Liver (tissue), 3 donors: ENCODE measurements at regions not wholly inside any gene's neighbourhood (a gene's known extent, or its start where the extent isn't known, plus 50 kb on each side); places are given as distances from the start of the nearest gene placed in this dataset.

ENCODE experiments used
- EGR1 ChIP-seq, 2 donors: IDR thresholded peaks; 2 replicates each; pipeline ENCODE4 v1.6.1; 2016 to 2018; ENCODE audit warnings: antibody characterized with exemption in 2 of 2, low read depth in 2 of 2
- HNF4A ChIP-seq, 2 donors: conservative IDR thresholded peaks; 2 replicates each; pipeline ENCODE4 v1.6.1; 2016; ENCODE audit warnings: antibody characterized with exemption in 2 of 2, mild to moderate bottlenecking in 2 of 2
- JUND ChIP-seq, 2 donors: IDR thresholded peaks; 2 replicates each; pipeline ENCODE4 v1.6.1; 2016; ENCODE audit warnings: antibody characterized with exemption in 2 of 2
- RAD21 ChIP-seq, 2 donors: IDR thresholded peaks; 2 replicates each; pipeline ENCODE4 v1.6.1; 2016; ENCODE audit warnings: antibody characterized with exemption in 2 of 2, mild to moderate bottlenecking in 2 of 2
- SP1 ChIP-seq: IDR thresholded peaks from 2 replicates; pipeline ENCODE4 v1.6.1; 2018; ENCODE audit warnings: antibody characterized with exemption, mild to moderate bottlenecking
- TF ChIP-seq, protein P1 (sequence below): fragments of 150-350 bp; IDR thresholded peaks from 2 replicates; pipeline ENCODE4 v1.5.1; 2017; ENCODE audit warnings: improper control_type of control experiment, low read depth, low read length; ENCODE audit not compliant: missing input control
- TF ChIP-seq, protein P2 (sequence below): IDR thresholded peaks from 2 replicates; pipeline ENCODE4 v1.6.1; 2016; ENCODE audit warnings: antibody characterized with exemption, mild to moderate bottlenecking
- donor health status: healthy.
- donor health status: healthy.

DNA sequence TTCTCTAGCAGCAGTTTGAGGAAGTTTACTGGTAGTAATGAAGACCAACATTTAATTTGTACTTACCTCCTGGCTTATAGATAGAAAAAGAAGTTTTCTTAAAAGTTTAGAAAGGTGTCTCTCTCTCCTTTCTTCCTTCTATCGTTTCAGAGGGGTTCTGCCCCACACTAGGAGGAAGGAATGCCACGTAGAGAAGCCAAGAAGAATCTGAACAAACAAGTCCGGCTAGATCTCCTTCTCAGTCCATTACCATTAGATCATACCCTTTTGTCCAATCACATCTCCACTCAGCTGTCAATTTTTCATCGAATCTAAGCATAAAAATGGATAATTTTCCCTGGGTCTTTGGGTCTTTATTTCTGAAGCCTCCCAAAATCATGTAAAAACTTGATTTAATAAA, 1048.1 kb downstream of the SI start:
- TF ChIP-seq, protein P1, sequence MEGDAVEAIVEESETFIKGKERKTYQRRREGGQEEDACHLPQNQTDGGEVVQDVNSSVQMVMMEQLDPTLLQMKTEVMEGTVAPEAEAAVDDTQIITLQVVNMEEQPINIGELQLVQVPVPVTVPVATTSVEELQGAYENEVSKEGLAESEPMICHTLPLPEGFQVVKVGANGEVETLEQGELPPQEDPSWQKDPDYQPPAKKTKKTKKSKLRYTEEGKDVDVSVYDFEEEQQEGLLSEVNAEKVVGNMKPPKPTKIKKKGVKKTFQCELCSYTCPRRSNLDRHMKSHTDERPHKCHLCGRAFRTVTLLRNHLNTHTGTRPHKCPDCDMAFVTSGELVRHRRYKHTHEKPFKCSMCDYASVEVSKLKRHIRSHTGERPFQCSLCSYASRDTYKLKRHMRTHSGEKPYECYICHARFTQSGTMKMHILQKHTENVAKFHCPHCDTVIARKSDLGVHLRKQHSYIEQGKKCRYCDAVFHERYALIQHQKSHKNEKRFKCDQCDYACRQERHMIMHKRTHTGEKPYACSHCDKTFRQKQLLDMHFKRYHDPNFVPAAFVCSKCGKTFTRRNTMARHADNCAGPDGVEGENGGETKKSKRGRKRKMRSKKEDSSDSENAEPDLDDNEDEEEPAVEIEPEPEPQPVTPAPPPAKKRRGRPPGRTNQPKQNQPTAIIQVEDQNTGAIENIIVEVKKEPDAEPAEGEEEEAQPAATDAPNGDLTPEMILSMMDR, result no peak
- TF ChIP-seq SP1 (no peak), HNF4A (conservative IDR thresholded peaks at IDR 0.05) (no peak), EGR1 (IDR thresholded peaks at IDR 0.05; ENCODE audit: low read depth in 2 of 2) (no peak), JUND (IDR thresholded peaks at IDR 0.05) (no peak), RAD21 (IDR thresholded peaks at IDR 0.05) (no peak)
- TF ChIP-seq, protein P2, sequence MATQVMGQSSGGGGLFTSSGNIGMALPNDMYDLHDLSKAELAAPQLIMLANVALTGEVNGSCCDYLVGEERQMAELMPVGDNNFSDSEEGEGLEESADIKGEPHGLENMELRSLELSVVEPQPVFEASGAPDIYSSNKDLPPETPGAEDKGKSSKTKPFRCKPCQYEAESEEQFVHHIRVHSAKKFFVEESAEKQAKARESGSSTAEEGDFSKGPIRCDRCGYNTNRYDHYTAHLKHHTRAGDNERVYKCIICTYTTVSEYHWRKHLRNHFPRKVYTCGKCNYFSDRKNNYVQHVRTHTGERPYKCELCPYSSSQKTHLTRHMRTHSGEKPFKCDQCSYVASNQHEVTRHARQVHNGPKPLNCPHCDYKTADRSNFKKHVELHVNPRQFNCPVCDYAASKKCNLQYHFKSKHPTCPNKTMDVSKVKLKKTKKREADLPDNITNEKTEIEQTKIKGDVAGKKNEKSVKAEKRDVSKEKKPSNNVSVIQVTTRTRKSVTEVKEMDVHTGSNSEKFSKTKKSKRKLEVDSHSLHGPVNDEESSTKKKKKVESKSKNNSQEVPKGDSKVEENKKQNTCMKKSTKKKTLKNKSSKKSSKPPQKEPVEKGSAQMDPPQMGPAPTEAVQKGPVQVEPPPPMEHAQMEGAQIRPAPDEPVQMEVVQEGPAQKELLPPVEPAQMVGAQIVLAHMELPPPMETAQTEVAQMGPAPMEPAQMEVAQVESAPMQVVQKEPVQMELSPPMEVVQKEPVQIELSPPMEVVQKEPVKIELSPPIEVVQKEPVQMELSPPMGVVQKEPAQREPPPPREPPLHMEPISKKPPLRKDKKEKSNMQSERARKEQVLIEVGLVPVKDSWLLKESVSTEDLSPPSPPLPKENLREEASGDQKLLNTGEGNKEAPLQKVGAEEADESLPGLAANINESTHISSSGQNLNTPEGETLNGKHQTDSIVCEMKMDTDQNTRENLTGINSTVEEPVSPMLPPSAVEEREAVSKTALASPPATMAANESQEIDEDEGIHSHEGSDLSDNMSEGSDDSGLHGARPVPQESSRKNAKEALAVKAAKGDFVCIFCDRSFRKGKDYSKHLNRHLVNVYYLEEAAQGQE, result no peak
